ENCODE measurements at regions not wholly inside any gene's neighbourhood (a gene's known extent, or its start where the extent isn't known, plus 50 kb on each side); places are given as distances from the start of the nearest gene placed in this dataset.

DNA sequence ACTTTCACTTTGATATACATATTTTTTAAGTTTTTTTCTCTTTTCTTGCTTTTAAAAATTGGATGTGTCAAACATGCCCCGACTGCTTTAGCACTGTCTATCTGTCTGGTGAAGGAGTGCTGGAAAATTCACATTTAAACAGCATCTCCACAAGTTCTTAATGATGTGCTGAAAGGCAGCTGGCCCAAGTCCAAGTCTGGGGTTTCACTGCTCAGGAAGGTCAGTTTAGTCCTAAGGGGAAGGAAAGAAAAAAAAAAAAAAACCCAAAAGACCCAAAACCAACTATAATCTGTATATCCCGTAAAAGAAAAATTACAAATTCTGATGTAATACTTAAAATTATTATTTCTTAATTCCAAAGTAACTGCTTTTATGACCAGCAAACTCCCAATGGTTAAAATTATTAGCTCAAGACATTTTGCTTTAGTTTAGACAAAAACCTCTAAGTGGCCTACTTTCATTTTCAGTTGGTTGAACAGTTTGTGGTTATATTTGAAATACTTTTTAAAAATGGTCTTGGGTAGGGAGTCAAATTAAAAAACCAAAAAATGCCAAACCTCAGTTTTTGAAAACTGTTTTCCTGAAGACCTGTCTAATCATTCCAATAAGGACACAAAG lies 79.5 kb upstream of the PREP start:
- no peak overlapping the region for H3K4me2 ChIP-seq (ENCODE audit: low read depth, low read length)
- no peaks in the 10 kb centered on the region for H3K4me1 ChIP-seq (ENCODE audit: insufficient read depth, low read length)
- no peak overlapping the region for H3K27ac ChIP-seq (ENCODE audit: extremely low read length, insufficient read depth, low read length)
- H3K79me2 ChIP-seq (ENCODE audit: insufficient read depth, low read length): no peaks in the 10 kb centered on the region
- ATAC-seq: no peak
- H3K9me3 ChIP-seq (ENCODE audit: low read length): no peaks in the 10 kb centered on the region
- FAIRE-seq: no peak
- intact Hi-C loops (cut with micrococcal nuclease; ENCODE audit: unreplicated experiment) (loop anchor here (5.0 kb wide), 1 partner anchor 250 kb away; no protein-coding TSS in a partner anchor), in situ Hi-C loops (cut with HindIII; ENCODE audit: extremely low pct_ligation_motif_present, low pct_unique_long_range_greater_than_20kb) (loop anchor here (10.0 to 25.0 kb wide), 2 partner anchors 355 to 822 kb away; no protein-coding TSS in a partner anchor)
- no TSS peak for BruUV-seq (replicated peaks)
- POLR2A ChIA-PET: no interaction called here
- TF ChIP-seq, protein P1, sequence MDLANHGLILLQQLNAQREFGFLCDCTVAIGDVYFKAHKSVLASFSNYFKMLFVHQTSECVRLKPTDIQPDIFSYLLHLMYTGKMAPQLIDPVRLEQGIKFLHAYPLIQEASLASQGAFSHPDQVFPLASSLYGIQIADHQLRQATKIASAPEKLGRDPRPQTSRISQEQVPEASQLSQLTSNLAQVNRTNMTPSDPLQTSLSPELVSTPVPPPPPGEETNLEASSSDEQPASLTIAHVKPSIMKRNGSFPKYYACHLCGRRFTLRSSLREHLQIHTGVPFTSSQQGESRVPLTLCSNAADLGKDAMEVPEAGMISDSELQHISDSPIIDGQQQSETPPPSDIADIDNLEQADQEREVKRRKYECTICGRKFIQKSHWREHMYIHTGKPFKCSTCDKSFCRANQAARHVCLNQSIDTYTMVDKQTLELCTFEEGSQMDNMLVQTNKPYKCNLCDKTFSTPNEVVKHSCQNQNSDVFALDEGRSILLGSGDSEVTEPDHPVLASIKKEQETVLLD (CRISPR knock-in tag; IDR thresholded peaks at IDR 0.05; ENCODE audit: low read depth): no peak
- TF ChIP-seq ZNF121 (CRISPR knock-in tag; IDR thresholded peaks at IDR 0.05): no peak
- WGBS (ENCODE audit: low lambda C conversion rate): 9% methylated on average over 2 of the region's 2 CpGs
- CTCF ChIA-PET (ENCODE audit: low intra/inter-chr PET ratio, low total read pairs): no interaction called here
- no peak overlapping the region for H2AFZ ChIP-seq (ENCODE audit: low read length)
- DNase-seq (ENCODE audit: low spot score): no peak
- H3K4me3 ChIP-seq (replicated peaks in 1 of 3; ENCODE audit: insufficient read depth in 1 of 3, low read depth in 2 of 3, low read length in 3 of 3): no peak overlapping the region
- no peak overlapping the region for H3K9ac ChIP-seq (ENCODE audit: insufficient read depth, low read depth, low read length)
- no peaks in the 10 kb centered on the region for H3K36me3 ChIP-seq (replicated peaks in 1 of 2; ENCODE audit: control insufficient read depth in 1 of 2, insufficient read depth in 2 of 2, low read length in 2 of 2)
- H4K20me1 ChIP-seq (ENCODE audit: insufficient read depth, low read length): no peaks in the 10 kb centered on the region
- no peaks in the 10 kb centered on the region for H3K27me3 ChIP-seq (ENCODE audit: control insufficient read depth in 1 of 2, insufficient read depth in 2 of 2, low read length in 2 of 2)

DNA sequence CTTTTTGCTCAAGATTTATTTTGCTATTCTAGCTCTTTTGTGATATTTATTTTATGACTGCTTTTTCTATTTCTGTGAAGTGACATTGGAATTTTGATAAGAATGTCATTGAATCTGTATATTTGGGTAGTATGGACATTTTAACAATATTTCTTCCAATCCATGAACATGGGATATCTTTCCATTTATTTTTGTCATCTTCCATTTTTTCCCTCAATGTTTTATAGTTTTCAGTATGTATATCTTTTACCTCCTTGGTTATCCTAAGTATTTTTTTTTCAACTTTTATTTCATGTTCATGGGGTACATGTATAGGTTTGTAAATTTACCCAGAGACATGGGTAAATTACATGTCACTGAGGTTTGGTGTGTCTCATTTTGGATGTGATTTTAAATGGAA lies 74.1 kb upstream of the PREP start:
- Histone ChIP-seq H3K27me3 (ENCODE audit: control insufficient read depth in 1 of 2, insufficient read depth in 2 of 2, low read length in 2 of 2) (no peaks in the 10 kb centered on the region), H3K9me3 (ENCODE audit: low read length) (no peaks in the 10 kb centered on the region; the same call in 1 of the 2 replicates), H3K79me2 (ENCODE audit: insufficient read depth, low read length) (no peaks in the 10 kb centered on the region), H2AFZ (ENCODE audit: low read length) (no peak overlapping the region), H3K27ac (ENCODE audit: extremely low read length, insufficient read depth, low read length) (no peak overlapping the region), H3K4me1 (ENCODE audit: insufficient read depth, low read length) (no peaks in the 10 kb centered on the region), H3K9ac (ENCODE audit: insufficient read depth, low read depth, low read length) (no peak overlapping the region), H3K36me3 (replicated peaks in 1 of 2; ENCODE audit: control insufficient read depth in 1 of 2, insufficient read depth in 2 of 2, low read length in 2 of 2) (no peaks in the 10 kb centered on the region), H4K20me1 (ENCODE audit: insufficient read depth, low read length) (no peaks in the 10 kb centered on the region), H3K4me3 (replicated peaks in 1 of 3; ENCODE audit: insufficient read depth in 1 of 3, low read depth in 2 of 3, low read length in 3 of 3) (no peak overlapping the region), H3K4me2 (ENCODE audit: low read depth, low read length) (no peak overlapping the region)
- no peak for FAIRE-seq
- in situ Hi-C loops (cut with HindIII; ENCODE audit: extremely low pct_ligation_motif_present, low pct_unique_long_range_greater_than_20kb) (loop anchor here (25.0 kb wide), 1 partner anchor 360 kb away; no protein-coding TSS in a partner anchor), intact Hi-C loops (cut with micrococcal nuclease; ENCODE audit: unreplicated experiment) (no loop called here)
- no peak for DNase-seq (ENCODE audit: low spot score)
- ATAC-seq: no peak
- POLR2A ChIA-PET: no interaction called here
- no TSS peak for BruUV-seq (replicated peaks)
- CTCF ChIA-PET (ENCODE audit: low intra/inter-chr PET ratio, low total read pairs): no interaction called here
- TF ChIP-seq ZFAT (CRISPR knock-in tag; conservative IDR thresholded peaks at IDR 0.05): no peak
- TF ChIP-seq GPN1 (CRISPR knock-in tag; IDR thresholded peaks at IDR 0.05; ENCODE audit: borderline replicate concordance): no peak
- TF ChIP-seq, protein P2, sequence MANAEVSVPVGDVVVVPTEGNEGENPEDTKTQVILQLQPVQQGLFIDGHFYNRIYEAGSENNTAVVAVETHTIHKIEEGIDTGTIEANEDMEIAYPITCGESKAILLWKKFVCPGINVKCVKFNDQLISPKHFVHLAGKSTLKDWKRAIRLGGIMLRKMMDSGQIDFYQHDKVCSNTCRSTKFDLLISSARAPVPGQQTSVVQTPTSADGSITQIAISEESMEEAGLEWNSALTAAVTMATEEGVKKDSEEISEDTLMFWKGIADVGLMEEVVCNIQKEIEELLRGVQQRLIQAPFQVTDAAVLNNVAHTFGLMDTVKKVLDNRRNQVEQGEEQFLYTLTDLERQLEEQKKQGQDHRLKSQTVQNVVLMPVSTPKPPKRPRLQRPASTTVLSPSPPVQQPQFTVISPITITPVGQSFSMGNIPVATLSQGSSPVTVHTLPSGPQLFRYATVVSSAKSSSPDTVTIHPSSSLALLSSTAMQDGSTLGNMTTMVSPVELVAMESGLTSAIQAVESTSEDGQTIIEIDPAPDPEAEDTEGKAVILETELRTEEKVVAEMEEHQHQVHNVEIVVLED (CRISPR knock-in tag; IDR thresholded peaks at IDR 0.05; ENCODE audit: borderline replicate concordance): no peak
- no peak for TF ChIP-seq HOXA3 (CRISPR knock-in tag; IDR thresholded peaks at IDR 0.05)
- TF ChIP-seq, protein P3, sequence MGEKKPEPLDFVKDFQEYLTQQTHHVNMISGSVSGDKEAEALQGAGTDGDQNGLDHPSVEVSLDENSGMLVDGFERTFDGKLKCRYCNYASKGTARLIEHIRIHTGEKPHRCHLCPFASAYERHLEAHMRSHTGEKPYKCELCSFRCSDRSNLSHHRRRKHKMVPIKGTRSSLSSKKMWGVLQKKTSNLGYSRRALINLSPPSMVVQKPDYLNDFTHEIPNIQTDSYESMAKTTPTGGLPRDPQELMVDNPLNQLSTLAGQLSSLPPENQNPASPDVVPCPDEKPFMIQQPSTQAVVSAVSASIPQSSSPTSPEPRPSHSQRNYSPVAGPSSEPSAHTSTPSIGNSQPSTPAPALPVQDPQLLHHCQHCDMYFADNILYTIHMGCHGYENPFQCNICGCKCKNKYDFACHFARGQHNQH (CRISPR knock-in tag; IDR thresholded peaks at IDR 0.05): no peak
- TF ChIP-seq ZIK1 (CRISPR knock-in tag; IDR thresholded peaks at IDR 0.05; ENCODE audit: borderline replicate concordance, low read depth): no peak
- no peak for TF ChIP-seq DNMT3B (CRISPR knock-in tag; conservative IDR thresholded peaks at IDR 0.05)
- TF ChIP-seq NR3C1 (CRISPR knock-in tag; IDR thresholded peaks at IDR 0.05): no peak
- TF ChIP-seq SATB2 (CRISPR knock-in tag; IDR thresholded peaks at IDR 0.05): no peak
- no peak for TF ChIP-seq ZMAT5 (CRISPR knock-in tag; IDR thresholded peaks at IDR 0.05; ENCODE audit: borderline replicate concordance, low read depth)
